ENCODE measurements at regions not wholly inside any gene's neighbourhood (a gene's known extent, or its start where the extent isn't known, plus 50 kb on each side); places are given as distances from the start of the nearest gene placed in this dataset.

GRCh38 chr19:30652751-30653150 is 280.6 kb downstream of the ZNF536 start:
- TF ChIP-seq, protein P1, sequence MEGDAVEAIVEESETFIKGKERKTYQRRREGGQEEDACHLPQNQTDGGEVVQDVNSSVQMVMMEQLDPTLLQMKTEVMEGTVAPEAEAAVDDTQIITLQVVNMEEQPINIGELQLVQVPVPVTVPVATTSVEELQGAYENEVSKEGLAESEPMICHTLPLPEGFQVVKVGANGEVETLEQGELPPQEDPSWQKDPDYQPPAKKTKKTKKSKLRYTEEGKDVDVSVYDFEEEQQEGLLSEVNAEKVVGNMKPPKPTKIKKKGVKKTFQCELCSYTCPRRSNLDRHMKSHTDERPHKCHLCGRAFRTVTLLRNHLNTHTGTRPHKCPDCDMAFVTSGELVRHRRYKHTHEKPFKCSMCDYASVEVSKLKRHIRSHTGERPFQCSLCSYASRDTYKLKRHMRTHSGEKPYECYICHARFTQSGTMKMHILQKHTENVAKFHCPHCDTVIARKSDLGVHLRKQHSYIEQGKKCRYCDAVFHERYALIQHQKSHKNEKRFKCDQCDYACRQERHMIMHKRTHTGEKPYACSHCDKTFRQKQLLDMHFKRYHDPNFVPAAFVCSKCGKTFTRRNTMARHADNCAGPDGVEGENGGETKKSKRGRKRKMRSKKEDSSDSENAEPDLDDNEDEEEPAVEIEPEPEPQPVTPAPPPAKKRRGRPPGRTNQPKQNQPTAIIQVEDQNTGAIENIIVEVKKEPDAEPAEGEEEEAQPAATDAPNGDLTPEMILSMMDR (IDR thresholded peaks at IDR 0.05), result no peak
- TF ChIP-seq POLR2AphosphoS5 (IDR thresholded peaks at IDR 0.05; ENCODE audit: low read depth, low read length) (no peak), TCF7L2 (IDR thresholded peaks at IDR 0.05; ENCODE audit: low read depth, low read length) (no peak), SIN3A (IDR thresholded peaks at IDR 0.05; ENCODE audit: borderline replicate concordance, insufficient read depth, low read depth, low read length) (no peak)
- TF ChIP-seq, protein P2, sequence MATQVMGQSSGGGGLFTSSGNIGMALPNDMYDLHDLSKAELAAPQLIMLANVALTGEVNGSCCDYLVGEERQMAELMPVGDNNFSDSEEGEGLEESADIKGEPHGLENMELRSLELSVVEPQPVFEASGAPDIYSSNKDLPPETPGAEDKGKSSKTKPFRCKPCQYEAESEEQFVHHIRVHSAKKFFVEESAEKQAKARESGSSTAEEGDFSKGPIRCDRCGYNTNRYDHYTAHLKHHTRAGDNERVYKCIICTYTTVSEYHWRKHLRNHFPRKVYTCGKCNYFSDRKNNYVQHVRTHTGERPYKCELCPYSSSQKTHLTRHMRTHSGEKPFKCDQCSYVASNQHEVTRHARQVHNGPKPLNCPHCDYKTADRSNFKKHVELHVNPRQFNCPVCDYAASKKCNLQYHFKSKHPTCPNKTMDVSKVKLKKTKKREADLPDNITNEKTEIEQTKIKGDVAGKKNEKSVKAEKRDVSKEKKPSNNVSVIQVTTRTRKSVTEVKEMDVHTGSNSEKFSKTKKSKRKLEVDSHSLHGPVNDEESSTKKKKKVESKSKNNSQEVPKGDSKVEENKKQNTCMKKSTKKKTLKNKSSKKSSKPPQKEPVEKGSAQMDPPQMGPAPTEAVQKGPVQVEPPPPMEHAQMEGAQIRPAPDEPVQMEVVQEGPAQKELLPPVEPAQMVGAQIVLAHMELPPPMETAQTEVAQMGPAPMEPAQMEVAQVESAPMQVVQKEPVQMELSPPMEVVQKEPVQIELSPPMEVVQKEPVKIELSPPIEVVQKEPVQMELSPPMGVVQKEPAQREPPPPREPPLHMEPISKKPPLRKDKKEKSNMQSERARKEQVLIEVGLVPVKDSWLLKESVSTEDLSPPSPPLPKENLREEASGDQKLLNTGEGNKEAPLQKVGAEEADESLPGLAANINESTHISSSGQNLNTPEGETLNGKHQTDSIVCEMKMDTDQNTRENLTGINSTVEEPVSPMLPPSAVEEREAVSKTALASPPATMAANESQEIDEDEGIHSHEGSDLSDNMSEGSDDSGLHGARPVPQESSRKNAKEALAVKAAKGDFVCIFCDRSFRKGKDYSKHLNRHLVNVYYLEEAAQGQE (IDR thresholded peaks at IDR 0.05; ENCODE audit: insufficient read depth in 1 of 2, low read depth in 2 of 2, low read length in 1 of 2), result no peak

All from Panc1 (cell line).